ENCODE measurements at regions not wholly inside any gene's neighbourhood (a gene's known extent, or its start where the extent isn't known, plus 50 kb on each side); places are given as distances from the start of the nearest gene placed in this dataset.

GRCh38 chr5:68088302-68088701 is 127.3 kb upstream of the PIK3R1 start:
- intact Hi-C loops (cut with DNase I), result no loop called here
- peak in 5 of 8 donors; percentile 30 to 62 (median 43) for ATAC-seq
- H3K27me3 ChIP-seq, result no peaks in the 10 kb centered on the region
- 76 to 85% methylated on average over 3 of the region's 3 CpGs for WGBS, 2 donors
- DNase-seq, result no peak
- H3K27ac ChIP-seq, result peak overlapping the region in 1 of 10 donors; percentile 20
- no peak for TF ChIP-seq CTCF (IDR thresholded peaks at IDR 0.05)
- H3K4me3 ChIP-seq, result no peak overlapping the region
- H3K4me1 ChIP-seq, result peaks cover 3 to 35% (median 15%) of the 10 kb centered on the region in 9 donors
- no peaks in the 10 kb centered on the region for H3K36me3 ChIP-seq
- H3K9me3 ChIP-seq, result peaks cover 0 to 9% (median 0%) of the 10 kb centered on the region in 11 donors

DNA sequence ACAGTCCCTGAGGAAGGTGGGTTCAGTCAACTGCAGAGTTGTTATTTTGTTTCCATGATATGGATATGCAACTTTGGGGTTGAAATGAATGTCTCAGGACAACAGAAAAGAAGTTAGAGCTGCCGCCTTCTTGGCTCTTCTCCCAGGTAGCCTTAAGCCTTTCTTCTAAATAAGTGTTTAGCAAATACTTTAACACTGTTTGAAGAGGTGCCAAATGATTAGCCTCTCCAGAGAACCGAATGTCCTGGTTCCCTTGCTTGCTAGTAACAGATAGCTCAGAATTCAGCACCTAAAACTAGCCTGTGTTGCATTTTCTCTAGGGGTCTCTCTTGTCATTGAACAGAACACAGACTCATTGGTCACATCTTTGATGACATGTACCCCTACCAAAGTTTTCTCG is 127.7 kb upstream of the PIK3R1 start:
- intact Hi-C loops (cut with DNase I), result no loop called here
- no peak for TF ChIP-seq CTCF (IDR thresholded peaks at IDR 0.05)
- DNase-seq (no peak), ATAC-seq (peak in 5 of 8 donors; percentile 34 to 78 (median 47))
- Histone ChIP-seq H3K36me3 (no peaks in the 10 kb centered on the region), H3K27me3 (no peaks in the 10 kb centered on the region), H3K4me1 (peaks cover 3 to 35% (median 15%) of the 10 kb centered on the region in 9 donors), H3K9me3 (peaks cover 0 to 9% (median 0%) of the 10 kb centered on the region in 11 donors), H3K4me3 (no peak overlapping the region), H3K27ac (peak overlapping the region in 3 of 10 donors; percentile 6 to 75 (median 12))
- WGBS, 2 donors, result 38 to 41% methylated on average over 3 of the region's 3 CpGs

DNA sequence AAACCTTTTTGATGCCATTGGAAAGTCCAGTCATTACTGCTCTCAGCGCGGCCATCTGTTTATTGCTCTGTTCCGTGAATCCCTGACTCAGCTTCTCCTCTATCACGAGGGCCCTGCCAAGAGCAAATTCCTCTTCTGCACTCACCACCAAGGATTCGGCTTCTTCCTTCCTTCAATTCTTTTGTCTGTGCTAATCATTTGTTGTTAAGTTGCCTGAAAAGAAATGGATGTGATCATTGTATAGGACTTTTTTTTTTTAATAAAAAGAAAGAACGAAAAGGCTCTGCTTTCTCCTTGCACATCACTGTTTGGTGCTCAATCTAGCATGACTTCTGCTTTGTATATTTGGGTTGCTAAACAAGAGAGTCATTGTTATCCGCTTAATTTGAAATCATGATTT is 128.7 kb upstream of the PIK3R1 start:
- H3K36me3 ChIP-seq, result no peaks in the 10 kb centered on the region
- WGBS, 2 donors, result 50 to 62% methylated on average over 7 of the region's 7 CpGs
- peak in 6 of 8 donors; percentile 57 to 83 (median 74) for ATAC-seq
- intact Hi-C loops (cut with DNase I), result no loop called here
- DNase-seq, result peak in 1 of 2 donors; percentile 32
- peaks cover 0 to 9% (median 0%) of the 10 kb centered on the region in 11 donors for H3K9me3 ChIP-seq
- no peak for TF ChIP-seq CTCF (IDR thresholded peaks at IDR 0.05)
- no peak overlapping the region for H3K4me3 ChIP-seq
- no peaks in the 10 kb centered on the region for H3K27me3 ChIP-seq
- peaks cover 3 to 35% (median 15%) of the 10 kb centered on the region in 9 donors for H3K4me1 ChIP-seq
- H3K27ac ChIP-seq, result peak overlapping the region in 2 of 10 donors; percentile 38 to 75

DNA sequence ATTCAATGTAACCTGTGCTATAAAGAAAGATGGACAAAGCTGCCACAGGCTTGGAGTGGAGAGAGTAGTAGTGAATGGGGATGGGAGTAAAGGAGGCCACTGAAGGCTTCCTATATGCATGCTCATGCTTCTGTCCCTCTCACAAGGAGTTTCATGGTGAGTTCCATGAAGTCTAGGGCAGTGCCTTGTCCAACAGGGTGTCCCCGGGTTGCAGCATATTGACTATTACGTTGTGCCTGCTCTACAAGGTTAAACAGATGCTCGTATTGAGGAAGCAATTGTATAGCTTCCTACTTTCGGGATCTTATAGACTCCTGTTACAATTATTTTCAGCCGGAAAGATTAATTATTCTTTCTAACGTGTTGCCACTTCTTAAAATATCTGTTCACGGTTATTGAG is 129.1 kb upstream of the PIK3R1 start:
- no peak for DNase-seq
- H3K4me1 ChIP-seq, result peaks cover 3 to 35% (median 15%) of the 10 kb centered on the region in 9 donors
- H3K27ac ChIP-seq, result peak overlapping the region in 2 of 10 donors; percentile 38 to 75
- no peaks in the 10 kb centered on the region for H3K27me3 ChIP-seq
- ATAC-seq, result peak in 3 of 8 donors; percentile 32 to 63 (median 40)
- no peaks in the 10 kb centered on the region for H3K36me3 ChIP-seq
- WGBS, 2 donors, result 73 to 84% methylated on average over 7 of the region's 7 CpGs
- H3K9me3 ChIP-seq, result peaks cover 0 to 9% (median 0%) of the 10 kb centered on the region in 11 donors
- intact Hi-C loops (cut with DNase I), result no loop called here
- no peak for TF ChIP-seq CTCF (IDR thresholded peaks at IDR 0.05)
- H3K4me3 ChIP-seq, result no peak overlapping the region

Measured in heart right ventricle (tissue), 16 donors.